ENCODE measurements at regions not wholly inside any gene's neighbourhood (a gene's known extent, or its start where the extent isn't known, plus 50 kb on each side); places are given as distances from the start of the nearest gene placed in this dataset.

- no peak for DNase-seq (ENCODE audit: low read depth in 1 of 2, low spot score in 1 of 2)
- no peak overlapping the region for H3K4me3 ChIP-seq (replicated peaks; ENCODE audit: insufficient read depth, low read length)
- no peaks in the 10 kb centered on the region for H3K27me3 ChIP-seq (ENCODE audit: insufficient read depth, poor library complexity, severe bottlenecking)
- no peak overlapping the region for H3K27ac ChIP-seq (replicated peaks)
- TF ChIP-seq POLR2AphosphoS5 (IDR thresholded peaks at IDR 0.05; ENCODE audit: low read depth) (no peak), SPI1 (IDR thresholded peaks at IDR 0.05; ENCODE audit: borderline replicate concordance, low read depth) (no peak), CTCF (IDR thresholded peaks at IDR 0.05; ENCODE audit: insufficient read depth, low read length) (no peak), REST (IDR thresholded peaks at IDR 0.05; ENCODE audit: insufficient replicate concordance, low read depth) (no peak), GABPA (IDR thresholded peaks at IDR 0.05; ENCODE audit: low read depth) (no peak)
These were observed 1031.0 kb upstream of the PCDH9 start for GRCh38 chr13:68261105-68261504.

GRCh38 chr13:68257111-68257842, 1027.1 kb upstream of the PCDH9 start:
- Histone ChIP-seq H3K4me3 (replicated peaks; ENCODE audit: insufficient read depth, low read length) (no peak overlapping the region), H3K27ac (replicated peaks) (no peak overlapping the region), H3K27me3 (ENCODE audit: insufficient read depth, poor library complexity, severe bottlenecking) (no peaks in the 10 kb centered on the region)
- no peak for DNase-seq (ENCODE audit: low read depth in 1 of 2, low spot score in 1 of 2)
- no peak for TF ChIP-seq REST (IDR thresholded peaks at IDR 0.05; ENCODE audit: insufficient replicate concordance, low read depth)
- no peak for TF ChIP-seq CTCF (IDR thresholded peaks at IDR 0.05; ENCODE audit: insufficient read depth, low read length)
- no peak for TF ChIP-seq GABPA (IDR thresholded peaks at IDR 0.05; ENCODE audit: low read depth)
- TF ChIP-seq SPI1 (IDR thresholded peaks at IDR 0.05; ENCODE audit: borderline replicate concordance, low read depth) = no peak
- TF ChIP-seq POLR2AphosphoS5 (IDR thresholded peaks at IDR 0.05; ENCODE audit: low read depth) = no peak

- Histone ChIP-seq H3K4me3 (replicated peaks; ENCODE audit: insufficient read depth, low read length) (no peak overlapping the region), H3K27ac (replicated peaks) (no peak overlapping the region), H3K27me3 (ENCODE audit: insufficient read depth, poor library complexity, severe bottlenecking) (no peaks in the 10 kb centered on the region)
- no peak for DNase-seq (ENCODE audit: low read depth in 1 of 2, low spot score in 1 of 2)
- TF ChIP-seq GABPA (IDR thresholded peaks at IDR 0.05; ENCODE audit: low read depth) (no peak), SPI1 (IDR thresholded peaks at IDR 0.05; ENCODE audit: borderline replicate concordance, low read depth) (no peak), CTCF (IDR thresholded peaks at IDR 0.05; ENCODE audit: insufficient read depth, low read length) (no peak), REST (IDR thresholded peaks at IDR 0.05; ENCODE audit: insufficient replicate concordance, low read depth) (no peak), POLR2AphosphoS5 (IDR thresholded peaks at IDR 0.05; ENCODE audit: low read depth) (no peak)
These were observed 1024.0 kb upstream of the PCDH9 start for GRCh38 chr13:68254151-68254550.

All from HL-60 (cell line).